Activated naive CD4-positive, alpha-beta T cell treated with anti-CD3 and anti-CD28 coated beads, Interleukin-2, amount 10 ng/mL, durations not matched to agents 7 days and 5 days (primary cell): ENCODE measurements at regions not wholly inside any gene's neighbourhood (a gene's known extent, or its start where the extent isn't known, plus 50 kb on each side); places are given as distances from the start of the nearest gene placed in this dataset.
"Not testable (repeated sequence)": the region's sequence is repeated elsewhere in the genome, so short reads cannot be mapped to it uniquely, and the experiment has no call there.

Experiments used
- CTCF ChIA-PET: fragments of 350-600 bp; sonication (Branson Sonifier 250); formaldehyde crosslinking; loops from one replicate; lab custom pipeline; 2021; ENCODE audit warnings: antibody characterized with exemption; lab: Charles Lee
- DNase-seq: peaks from one replicate; pipeline ENCODE4 v3.0.0-alpha.2; 2020
- H3K27ac Mint-ChIP-seq: one replicate; pipeline ENCODE4 v1.8.0; 2021; ENCODE audit warnings: mild to moderate bottlenecking, moderate library complexity, mixed read lengths
- H3K27me3 Mint-ChIP-seq: one replicate; pipeline ENCODE4 v1.8.0; 2021; ENCODE audit warnings: mild to moderate bottlenecking, mixed read lengths
- H3K36me3 Mint-ChIP-seq: one replicate; pipeline ENCODE4 v1.8.0; 2021; ENCODE audit warnings: mixed read lengths
- H3K4me1 Mint-ChIP-seq: one replicate; pipeline ENCODE4 v1.8.0; 2021; ENCODE audit warnings: mixed read lengths
- H3K4me3 Mint-ChIP-seq: one replicate; pipeline ENCODE4 v1.8.0; 2021; ENCODE audit warnings: mild to moderate bottlenecking, moderate library complexity, mixed read lengths
- H3K9me3 Mint-ChIP-seq: one replicate; pipeline ENCODE4 v1.8.0; 2021; ENCODE audit warnings: mixed read lengths

- H3K27ac Mint-ChIP-seq, result not testable (repeated sequence)
Observed at GRCh38 chr20:18876394-18876793, 62.8 kb downstream of the SCP2D1 start.

GRCh38 chr20:18879262-18879661 is 65.7 kb downstream of the SCP2D1 start:
- H3K27me3 Mint-ChIP-seq, result peaks cover 7% of the 10 kb centered on the region
- no peak overlapping the region for H3K4me3 Mint-ChIP-seq
- no peaks in the 10 kb centered on the region for H3K9me3 Mint-ChIP-seq
- H3K36me3 Mint-ChIP-seq, result no peaks in the 10 kb centered on the region
- H3K27ac Mint-ChIP-seq, result no peak overlapping the region
- CTCF ChIA-PET, result no interaction called here
- DNase-seq, result no peak
- no peaks in the 10 kb centered on the region for H3K4me1 Mint-ChIP-seq

More at GRCh38 chr20:18876394-18876793, 62.8 kb downstream of the SCP2D1 start:
- H3K27me3 Mint-ChIP-seq, H3K36me3 Mint-ChIP-seq, DNase-seq, CTCF ChIA-PET, H3K4me3 Mint-ChIP-seq, H3K9me3 Mint-ChIP-seq, H3K4me1 Mint-ChIP-seq: not testable (repeated sequence)

GRCh38 chr20:18886756-18887155 is 73.2 kb downstream of the SCP2D1 start:
- H3K27me3 Mint-ChIP-seq, result no peaks in the 10 kb centered on the region
- no peak overlapping the region for H3K4me3 Mint-ChIP-seq
- no peak for DNase-seq
- no peaks in the 10 kb centered on the region for H3K36me3 Mint-ChIP-seq
- CTCF ChIA-PET, result no interaction called here
- no peaks in the 10 kb centered on the region for H3K9me3 Mint-ChIP-seq
- H3K4me1 Mint-ChIP-seq, result no peaks in the 10 kb centered on the region
- no peak overlapping the region for H3K27ac Mint-ChIP-seq

- no peaks in the 10 kb centered on the region for H3K4me1 Mint-ChIP-seq
- H3K4me3 Mint-ChIP-seq, result no peak overlapping the region
- CTCF ChIA-PET, result no interaction called here
- no peaks in the 10 kb centered on the region for H3K27me3 Mint-ChIP-seq
- DNase-seq, result no peak
- no peaks in the 10 kb centered on the region for H3K9me3 Mint-ChIP-seq
- no peak overlapping the region for H3K27ac Mint-ChIP-seq
- H3K36me3 Mint-ChIP-seq, result no peaks in the 10 kb centered on the region
Observed at GRCh38 chr20:18901980-18902737, 88.6 kb downstream of the SCP2D1 start.

- Mint-ChIP-seq H3K9me3 (no peaks in the 10 kb centered on the region), H3K27me3 (no peaks in the 10 kb centered on the region), H3K36me3 (no peaks in the 10 kb centered on the region)
Observed at GRCh38 chr20:18904192-18904591, 90.6 kb downstream of the SCP2D1 start.

GRCh38 chr20:18904624-18905023 is 91.0 kb downstream of the SCP2D1 start:
- H3K4me3 Mint-ChIP-seq, result no peak overlapping the region
- CTCF ChIA-PET, result no interaction called here

More at GRCh38 chr20:18904192-18904591, 90.6 kb downstream of the SCP2D1 start:
- DNase-seq, result no peak
- Mint-ChIP-seq H3K4me1 (no peaks in the 10 kb centered on the region), H3K27ac (no peak overlapping the region), H3K4me3 (no peak overlapping the region)
- CTCF ChIA-PET, result no interaction called here

GRCh38 chr20:18906046-18906445 is 92.5 kb downstream of the SCP2D1 start:
- Mint-ChIP-seq H3K9me3 (no peaks in the 10 kb centered on the region), H3K27ac (no peak overlapping the region), H3K4me3 (no peak overlapping the region), H3K27me3 (peaks cover 4% of the 10 kb centered on the region), H3K36me3 (no peaks in the 10 kb centered on the region), H3K4me1 (no peaks in the 10 kb centered on the region)
- DNase-seq, result no peak
- CTCF ChIA-PET, result no interaction called here

More at GRCh38 chr20:18904624-18905023, 91.0 kb downstream of the SCP2D1 start:
- no peaks in the 10 kb centered on the region for H3K9me3 Mint-ChIP-seq
- H3K4me1 Mint-ChIP-seq, result no peaks in the 10 kb centered on the region
- no peaks in the 10 kb centered on the region for H3K27me3 Mint-ChIP-seq
- H3K36me3 Mint-ChIP-seq, result no peaks in the 10 kb centered on the region
- H3K27ac Mint-ChIP-seq, result no peak overlapping the region
- no peak for DNase-seq

- CTCF ChIA-PET, result no interaction called here
- Mint-ChIP-seq H3K4me3 (no peak overlapping the region), H3K9me3 (no peaks in the 10 kb centered on the region), H3K36me3 (no peaks in the 10 kb centered on the region), H3K27ac (no peak overlapping the region), H3K27me3 (peaks cover 4% of the 10 kb centered on the region), H3K4me1 (no peaks in the 10 kb centered on the region)
- no peak for DNase-seq
Observed at GRCh38 chr20:18907353-18907752, 93.8 kb downstream of the SCP2D1 start.

- Mint-ChIP-seq H3K27ac (no peak overlapping the region), H3K4me3 (no peak overlapping the region), H3K9me3 (no peaks in the 10 kb centered on the region), H3K27me3 (peaks cover 4% of the 10 kb centered on the region), H3K4me1 (no peaks in the 10 kb centered on the region), H3K36me3 (no peaks in the 10 kb centered on the region)
- CTCF ChIA-PET, result no interaction called here
- DNase-seq, result no peak
Observed at GRCh38 chr20:18908109-18908508, 94.5 kb downstream of the SCP2D1 start.

GRCh38 chr20:18909254-18909653 is 95.7 kb downstream of the SCP2D1 start:
- H3K4me3 Mint-ChIP-seq, result no peak overlapping the region
- DNase-seq, result no peak
- no peaks in the 10 kb centered on the region for H3K36me3 Mint-ChIP-seq
- peaks cover 4% of the 10 kb centered on the region for H3K27me3 Mint-ChIP-seq
- H3K27ac Mint-ChIP-seq, result no peak overlapping the region
- CTCF ChIA-PET, result no interaction called here
- no peaks in the 10 kb centered on the region for H3K4me1 Mint-ChIP-seq
- no peaks in the 10 kb centered on the region for H3K9me3 Mint-ChIP-seq

- H3K9me3 Mint-ChIP-seq, result no peaks in the 10 kb centered on the region
- no peak overlapping the region for H3K4me3 Mint-ChIP-seq
- H3K36me3 Mint-ChIP-seq, result no peaks in the 10 kb centered on the region
- CTCF ChIA-PET, result no interaction called here
- H3K27me3 Mint-ChIP-seq, result peaks cover 4% of the 10 kb centered on the region
- no peaks in the 10 kb centered on the region for H3K4me1 Mint-ChIP-seq
- H3K27ac Mint-ChIP-seq, result no peak overlapping the region
- DNase-seq, result no peak
Observed at GRCh38 chr20:18913701-18914100, 100.1 kb downstream of the SCP2D1 start.

- H3K4me1 Mint-ChIP-seq, result no peaks in the 10 kb centered on the region
- H3K27ac Mint-ChIP-seq, result no peak overlapping the region
- no peaks in the 10 kb centered on the region for H3K36me3 Mint-ChIP-seq
- H3K9me3 Mint-ChIP-seq, result no peaks in the 10 kb centered on the region
- H3K4me3 Mint-ChIP-seq, result no peak overlapping the region
- H3K27me3 Mint-ChIP-seq, result peaks cover 4% of the 10 kb centered on the region
- DNase-seq, result no peak
- CTCF ChIA-PET, result no interaction called here
Observed at GRCh38 chr20:18914796-18915195, 101.2 kb downstream of the SCP2D1 start.

- CTCF ChIA-PET, result no interaction called here
- Mint-ChIP-seq H3K9me3 (no peaks in the 10 kb centered on the region), H3K36me3 (no peaks in the 10 kb centered on the region), H3K27me3 (no peaks in the 10 kb centered on the region), H3K4me1 (no peaks in the 10 kb centered on the region), H3K4me3 (no peak overlapping the region), H3K27ac (no peak overlapping the region)
- DNase-seq, result no peak
Observed at GRCh38 chr20:18916886-18917750, 103.5 kb downstream of the SCP2D1 start.

GRCh38 chr20:18919996-18920395 is 106.4 kb downstream of the SCP2D1 start:
- no peaks in the 10 kb centered on the region for H3K4me1 Mint-ChIP-seq
- H3K9me3 Mint-ChIP-seq, result no peaks in the 10 kb centered on the region
- H3K27me3 Mint-ChIP-seq, result no peaks in the 10 kb centered on the region
- no peak overlapping the region for H3K27ac Mint-ChIP-seq
- no peaks in the 10 kb centered on the region for H3K36me3 Mint-ChIP-seq
- H3K4me3 Mint-ChIP-seq, result no peak overlapping the region
- CTCF ChIA-PET, result no interaction called here
- no peak for DNase-seq

- Mint-ChIP-seq H3K9me3 (no peaks in the 10 kb centered on the region), H3K36me3 (no peaks in the 10 kb centered on the region), H3K27ac (no peak overlapping the region), H3K4me3 (no peak overlapping the region), H3K4me1 (no peaks in the 10 kb centered on the region), H3K27me3 (no peaks in the 10 kb centered on the region)
- CTCF ChIA-PET, result no interaction called here
- no peak for DNase-seq
Observed at GRCh38 chr20:18921291-18921690, 107.7 kb downstream of the SCP2D1 start.
